GM06990 (cell line): ENCODE measurements at regions not wholly inside any gene's neighbourhood (a gene's known extent, or its start where the extent isn't known, plus 50 kb on each side); places are given as distances from the start of the nearest gene placed in this dataset.
"Not testable (repeated sequence)": the region's sequence is repeated elsewhere in the genome, so short reads cannot be mapped to it uniquely, and the experiment has no call there.

Experiments used
- DNase-seq: peaks from one replicate; pipeline ENCODE4 v3.0.0-alpha.2; 2011; ENCODE audit not compliant: insufficient read length; ENCODE audit errors: extremely low read depth
- H3K27me3 ChIP-seq: replicated peaks from 2 replicates; pipeline ENCODE4 v1.6.0; 2011; ENCODE audit warnings: low read length; ENCODE audit not compliant: control insufficient read depth, insufficient read depth
- H3K36me3 ChIP-seq: 2 replicates; pipeline ENCODE4 v1.5.1; 2011; ENCODE audit warnings: low read length; ENCODE audit not compliant: control insufficient read depth, insufficient read depth
- H3K4me3 ChIP-seq: replicated peaks from 2 replicates; pipeline ENCODE4 v1.5.1; 2011; ENCODE audit warnings: low read depth, mild to moderate bottlenecking, control low read depth, low read length
- CTCF ChIP-seq: IDR thresholded peaks from 2 replicates; pipeline ENCODE4 v1.5.1; 2011; ENCODE audit warnings: low read length, control low read depth, mild to moderate bottlenecking, inconsistent platforms; ENCODE audit not compliant: insufficient read depth, poor library complexity, severe bottlenecking

GRCh38 chr21:34279285-34279684 is 84.5 kb upstream of the KCNE2 start:
- DNase-seq = no peak
- TF ChIP-seq CTCF = no peak
- Histone ChIP-seq H3K36me3 (no peaks in the 10 kb centered on the region), H3K27me3 (no peaks in the 10 kb centered on the region; the same call in 1 of the 2 replicates), H3K4me3 (no peak overlapping the region)

- Histone ChIP-seq H3K36me3 (no peaks in the 10 kb centered on the region), H3K27me3 (no peaks in the 10 kb centered on the region), H3K4me3 (no peak overlapping the region)
- DNase-seq = no peak
- TF ChIP-seq CTCF = no peak
Measured at GRCh38 chr21:34279883-34280282, 83.9 kb upstream of the KCNE2 start.

GRCh38 chr21:34280389-34280795 is 83.4 kb upstream of the KCNE2 start:
- no peak for DNase-seq
- Histone ChIP-seq H3K4me3 (no peak overlapping the region), H3K36me3 (no peaks in the 10 kb centered on the region), H3K27me3 (no peaks in the 10 kb centered on the region)
- no peak for TF ChIP-seq CTCF

GRCh38 chr21:34280959-34281358 is 82.8 kb upstream of the KCNE2 start:
- H3K4me3 ChIP-seq = no peak overlapping the region
- no peaks in the 10 kb centered on the region for H3K36me3 ChIP-seq
- no peak for DNase-seq
- no peak for TF ChIP-seq CTCF
- H3K27me3 ChIP-seq = no peaks in the 10 kb centered on the region

GRCh38 chr21:34282223-34282622 is 81.6 kb upstream of the KCNE2 start:
- Histone ChIP-seq H3K4me3 (no peak overlapping the region), H3K27me3 (no peaks in the 10 kb centered on the region), H3K36me3 (no peaks in the 10 kb centered on the region)
- TF ChIP-seq CTCF = no peak
- no peak for DNase-seq

GRCh38 chr21:34284666-34285065 is 79.1 kb upstream of the KCNE2 start:
- no peak for DNase-seq
- no peak for TF ChIP-seq CTCF
- H3K27me3 ChIP-seq = no peaks in the 10 kb centered on the region
- H3K4me3 ChIP-seq = no peak overlapping the region
- no peaks in the 10 kb centered on the region for H3K36me3 ChIP-seq

- not testable (repeated sequence) for H3K4me3 ChIP-seq, H3K36me3 ChIP-seq, DNase-seq, H3K27me3 ChIP-seq
Measured at GRCh38 chr21:34288042-34288441, 75.8 kb upstream of the KCNE2 start.
